Anterior cingulate cortex (tissue), 58 donors: ENCODE measurements at regions not wholly inside any gene's neighbourhood (a gene's known extent, or its start where the extent isn't known, plus 50 kb on each side); places are given as distances from the start of the nearest gene placed in this dataset.
A peak's percentile ranks its signal among the peaks of the same experiment; 100 is the strongest.
"Not testable (repeated sequence)": the region's sequence is repeated elsewhere in the genome, so short reads cannot be mapped to it uniquely, and the experiment has no call there.

Experiments used
- DNase-seq, 58 donors: peaks; one replicate each; lab custom pipeline; 2025; lab: John Stamatoyannopoulos, UW

DNA sequence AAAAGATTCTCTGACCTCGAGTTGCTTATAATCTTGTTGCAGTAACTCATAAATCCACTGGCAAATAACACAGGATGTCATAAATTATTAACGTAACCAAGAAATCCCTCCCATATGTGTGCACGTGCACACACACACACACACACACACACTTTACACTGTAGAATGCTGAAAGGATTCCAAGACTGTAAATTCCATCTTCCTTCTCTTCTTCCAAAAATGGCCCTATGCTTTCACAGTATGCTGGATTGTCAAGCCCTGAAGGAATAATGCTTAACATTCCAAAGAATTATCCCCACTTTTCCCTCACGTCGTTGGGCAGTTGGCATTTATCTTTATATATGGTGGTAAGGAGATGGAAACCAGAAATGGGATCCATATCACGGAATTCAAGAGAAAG, 117.5 kb upstream of the CRIM1 start:
- DNase-seq = no peak

DNA sequence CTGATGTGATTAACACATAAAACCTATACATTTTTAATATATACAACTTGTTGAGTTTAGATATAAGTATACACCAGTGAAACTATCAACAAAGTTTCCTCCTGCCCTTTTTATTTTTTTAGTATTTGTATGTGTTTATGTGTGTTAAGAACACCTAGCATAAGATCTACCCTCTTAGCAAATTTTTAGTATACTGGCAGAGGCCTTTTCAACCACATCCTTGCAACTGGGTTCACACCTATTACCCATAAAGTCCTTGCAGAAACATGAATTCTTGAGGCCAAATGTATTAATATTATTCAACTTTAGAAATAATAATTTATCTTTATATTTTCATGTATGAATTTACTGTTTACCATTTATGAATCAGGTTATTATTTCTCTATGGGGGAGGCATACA, 119.7 kb upstream of the CRIM1 start:
- DNase-seq = no peak

DNA sequence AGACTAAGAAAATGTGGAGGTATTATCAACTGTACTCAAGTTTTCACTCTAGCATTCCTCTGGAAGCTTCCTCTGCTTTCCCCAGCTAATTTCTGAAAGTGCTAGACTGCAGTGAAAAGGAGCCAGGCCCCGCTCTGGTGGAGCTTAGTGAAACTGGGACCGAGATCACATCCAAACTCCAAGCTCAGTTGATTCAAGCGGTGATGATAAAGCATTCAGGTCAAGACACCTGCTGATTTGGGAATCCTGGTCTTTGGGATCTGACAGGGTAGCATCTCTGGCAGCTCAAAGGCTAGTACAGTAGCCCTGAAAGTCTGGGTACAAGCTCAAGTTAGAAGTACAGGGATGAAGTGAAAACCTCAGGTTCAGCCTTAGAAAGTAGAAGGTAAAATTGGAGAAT, 120.2 kb upstream of the CRIM1 start:
- no peak for DNase-seq

GRCh38 chr2:36223259-36223658, 132.3 kb upstream of the CRIM1 start:
- DNase-seq = no peak

- DNase-seq = no peak
Observed at GRCh38 chr2:36222485-36222884, 133.1 kb upstream of the CRIM1 start.

GRCh38 chr2:36214691-36215090, 140.9 kb upstream of the CRIM1 start:
- DNase-seq = no peak

- no peak for DNase-seq
Observed at GRCh38 chr2:36203366-36203765, 152.2 kb upstream of the CRIM1 start.

DNA sequence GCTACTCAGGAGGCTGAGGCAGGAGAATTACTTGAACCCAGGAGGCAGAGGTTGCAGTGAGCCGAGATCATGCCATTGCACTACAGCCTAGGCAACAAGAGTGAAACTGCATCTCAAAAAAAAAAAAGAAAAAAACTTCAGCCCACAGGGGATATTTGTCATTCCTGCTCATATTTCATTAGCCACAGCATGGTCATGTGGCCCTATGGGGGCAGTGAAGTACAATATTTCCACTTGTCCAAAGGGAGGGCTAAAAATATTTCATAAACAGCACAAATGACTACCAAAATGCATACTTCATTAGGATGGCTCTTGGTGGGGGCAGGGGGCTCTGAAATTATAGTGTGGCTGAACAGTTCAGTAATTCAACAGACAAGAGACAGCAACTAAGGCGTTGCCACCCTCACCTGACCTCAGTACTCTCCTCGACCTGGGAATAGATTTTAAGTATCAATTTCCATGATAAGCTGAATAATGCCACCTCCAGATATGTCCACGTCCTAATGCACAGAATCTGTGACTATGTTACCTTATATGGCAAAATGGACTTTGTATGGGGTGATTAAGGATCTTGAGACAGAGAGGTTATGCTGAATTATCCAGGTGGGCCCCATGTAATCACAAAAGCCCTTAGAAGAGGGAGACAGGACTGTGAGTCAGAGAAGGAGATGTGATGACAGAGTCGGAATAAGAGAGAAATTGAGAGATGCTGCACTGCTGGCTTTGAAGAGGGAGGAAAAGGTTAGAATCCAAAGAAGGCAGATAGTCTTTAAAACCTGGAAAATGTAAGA, 158.2 kb upstream of the CRIM1 start:
- no peak for DNase-seq

DNA sequence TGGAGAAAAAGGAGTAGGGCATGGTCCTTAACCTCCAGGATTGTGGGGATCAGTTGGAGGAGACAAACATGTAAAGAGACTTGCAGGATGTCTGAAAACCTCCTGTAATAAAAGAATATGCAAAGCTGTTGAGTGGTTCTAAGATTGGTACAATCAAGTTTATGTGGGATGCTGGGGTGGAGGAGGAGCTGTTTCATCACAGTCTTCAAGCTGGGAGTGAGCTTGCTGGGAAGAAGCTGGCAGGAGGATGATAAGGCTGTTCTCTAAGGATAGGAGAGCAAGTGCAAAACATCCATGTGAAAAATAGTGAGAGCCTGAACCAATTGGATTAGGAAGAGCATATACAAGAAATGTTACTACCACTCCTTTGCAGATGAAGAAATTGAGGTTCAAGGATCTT, 161.9 kb upstream of the CRIM1 start:
- DNase-seq = peak in 16 of 58 donors; percentile 1 to 25 (median 6)

DNA sequence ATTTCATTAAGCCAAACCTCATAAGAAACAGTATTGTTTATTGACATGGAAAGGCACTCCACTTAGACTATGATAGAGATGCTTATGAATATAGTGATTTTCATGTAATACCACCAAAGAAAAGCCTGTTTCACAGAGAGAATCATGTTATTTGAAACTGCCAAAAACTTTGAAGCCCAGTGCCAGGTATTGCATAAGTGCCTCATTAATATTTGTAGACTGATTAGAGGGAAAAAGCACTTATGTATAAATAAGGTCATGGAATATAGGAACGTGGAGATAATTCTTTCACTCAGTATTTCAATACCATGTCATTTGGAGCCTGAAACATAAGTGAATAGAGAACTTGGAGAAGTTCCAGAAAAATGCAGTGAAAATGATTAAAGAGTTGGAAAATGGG, 162.6 kb upstream of the CRIM1 start:
- DNase-seq = no peak

GRCh38 chr2:36190097-36190496, 165.5 kb upstream of the CRIM1 start:
- DNase-seq = no peak

DNA sequence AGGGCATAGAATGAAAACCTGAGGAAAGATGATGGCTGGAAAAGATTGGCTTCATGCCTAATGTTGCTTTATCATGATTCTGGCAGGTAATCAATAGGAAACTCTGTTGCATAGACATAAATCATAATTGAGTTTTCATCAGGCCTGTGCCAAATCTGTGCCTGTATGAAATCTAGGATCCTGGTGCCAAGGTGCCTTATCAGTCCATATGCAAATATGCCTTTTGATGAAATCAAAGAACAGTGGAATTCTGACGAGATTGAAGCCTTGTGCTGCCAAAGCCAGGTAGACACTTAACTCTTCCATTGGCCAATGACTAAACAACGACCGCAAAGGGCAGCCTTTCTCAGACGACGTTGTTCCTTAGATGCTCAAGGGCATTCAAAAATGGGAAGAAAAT, 170.0 kb upstream of the CRIM1 start:
- no peak for DNase-seq

DNA sequence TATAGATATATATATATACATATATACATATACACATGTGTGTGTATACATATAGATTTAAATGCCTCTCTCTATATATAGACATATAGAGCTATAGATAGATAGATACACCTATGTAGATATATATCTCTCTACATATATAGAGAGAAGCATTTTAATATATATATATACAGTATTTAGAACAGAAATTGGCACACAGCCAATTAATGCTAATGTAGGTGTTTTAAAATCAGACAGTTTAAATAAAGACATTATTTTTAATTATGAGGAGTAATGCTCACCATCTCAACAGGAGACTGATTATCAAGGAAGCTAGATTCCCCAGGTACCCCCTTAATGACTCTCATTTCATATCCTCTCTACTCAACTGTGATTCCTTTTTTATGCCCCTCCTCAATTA, 170.7 kb upstream of the CRIM1 start:
- no peak for DNase-seq

- DNase-seq = not testable (repeated sequence)
Observed at GRCh38 chr2:36180789-36181482, 174.6 kb upstream of the CRIM1 start.

GRCh38 chr2:36180293-36180692, 175.3 kb upstream of the CRIM1 start:
- not testable (repeated sequence) for DNase-seq

- not testable (repeated sequence) for DNase-seq
Observed at GRCh38 chr2:36179668-36180269, 175.8 kb upstream of the CRIM1 start.

DNA sequence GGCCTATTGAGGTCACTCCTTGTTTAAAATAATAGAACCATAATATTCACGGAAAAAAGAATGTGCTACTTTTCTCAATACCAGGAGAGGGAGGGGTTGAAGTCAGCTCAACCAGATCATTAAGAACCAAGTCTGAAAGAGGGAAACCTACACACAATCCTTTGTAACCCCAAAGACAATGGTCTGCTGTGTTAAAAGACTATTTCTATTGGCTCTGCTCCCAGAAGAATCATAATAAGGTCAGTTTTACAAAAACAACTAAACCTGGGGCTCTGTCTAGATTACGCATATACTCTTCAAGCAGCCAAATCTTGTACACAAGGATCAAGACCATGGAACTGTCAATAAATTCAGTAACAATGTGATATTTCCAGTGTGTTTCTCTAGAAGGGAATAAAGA, 177.2 kb upstream of the CRIM1 start:
- no peak for DNase-seq

GRCh38 chr2:36177282-36177681, 178.3 kb upstream of the CRIM1 start:
- no peak for DNase-seq

DNA sequence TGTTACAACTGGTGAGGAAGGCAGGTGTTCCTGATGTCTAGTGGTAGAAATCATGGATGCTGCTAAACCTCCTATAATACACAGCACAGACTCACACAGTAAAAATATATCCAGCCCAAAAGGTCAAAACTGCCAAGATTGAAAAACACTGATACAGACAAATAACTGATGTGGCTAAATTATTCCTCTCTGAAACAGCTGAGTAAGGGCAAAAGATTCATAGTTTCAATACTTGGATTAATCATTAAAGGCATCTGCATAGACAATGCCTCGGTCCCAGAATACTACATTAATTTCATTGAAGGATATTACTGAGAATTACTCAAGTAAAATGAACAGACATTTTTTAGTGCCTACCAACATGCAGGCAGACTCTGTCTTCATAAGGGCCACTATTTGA, 180.7 kb upstream of the CRIM1 start:
- no peak for DNase-seq

GRCh38 chr2:36173760-36174404, 181.7 kb upstream of the CRIM1 start:
- DNase-seq = peak in 1 of 58 donors; percentile 6

DNA sequence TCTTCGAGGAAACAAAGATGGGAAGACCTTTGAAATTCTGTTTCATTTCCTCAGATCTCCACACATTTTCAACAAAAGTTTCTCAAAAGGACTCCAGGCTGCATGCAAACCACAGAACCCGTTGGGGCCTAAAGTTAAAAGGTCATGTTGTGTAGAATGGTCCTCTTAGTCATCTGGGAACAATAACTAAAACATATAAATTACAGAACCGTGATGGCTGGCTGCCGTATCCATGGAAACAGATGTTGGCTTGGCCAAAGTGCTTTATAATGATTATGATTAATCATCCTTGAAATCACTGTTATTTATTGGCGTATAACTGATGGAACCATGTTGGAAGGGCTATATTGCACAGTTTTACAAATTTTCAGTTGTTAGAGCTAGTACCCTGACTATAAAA, 182.8 kb upstream of the CRIM1 start:
- DNase-seq = no peak
